ENCODE measurements at regions not wholly inside any gene's neighbourhood (a gene's known extent, or its start where the extent isn't known, plus 50 kb on each side); places are given as distances from the start of the nearest gene placed in this dataset.

DNA sequence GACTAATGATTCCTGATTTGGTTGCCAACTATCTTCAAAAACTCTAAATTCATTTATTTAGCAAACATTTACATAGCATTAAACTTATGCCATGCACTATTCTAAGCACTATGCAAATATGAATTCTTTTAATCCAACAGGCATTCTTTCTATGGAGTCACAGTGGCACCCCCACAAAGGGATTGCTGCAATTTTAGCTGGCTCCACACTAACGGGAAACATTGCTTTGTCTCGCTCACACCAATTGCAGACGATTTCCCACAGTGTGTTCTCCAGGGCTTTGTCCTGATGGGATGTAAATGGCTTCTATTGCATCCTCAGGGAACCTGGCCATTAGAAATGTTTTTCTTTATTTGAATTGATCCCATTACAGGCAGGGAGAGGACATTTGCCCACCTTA is 259.1 kb downstream of the BARHL2 start:
- no peak overlapping the region for H3K4me2 ChIP-seq (ENCODE audit: low read depth, low read length, poor library complexity, severe bottlenecking)

DNA sequence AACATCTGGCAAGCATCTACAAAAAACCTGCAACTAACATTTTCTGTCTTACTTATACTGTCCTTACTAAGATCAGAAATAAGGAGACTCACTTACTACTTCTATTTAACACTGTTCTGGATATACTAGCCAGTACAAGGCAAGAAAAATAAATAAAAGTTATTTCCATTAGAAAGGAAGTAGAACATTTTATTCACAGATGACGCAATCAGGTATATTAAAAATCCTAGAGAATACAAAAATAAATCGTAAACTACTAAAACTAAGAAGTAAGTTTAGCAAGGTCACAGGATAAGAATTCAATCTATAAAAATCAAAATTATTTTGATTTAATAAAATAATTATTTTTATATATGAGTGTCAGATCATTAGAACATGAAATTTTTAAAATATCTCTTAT is 264.6 kb downstream of the BARHL2 start:
- H3K9me2 ChIP-seq (replicated peaks; ENCODE audit: insufficient read depth, low read length): no peaks in the 10 kb centered on the region

More for the DNA sequence above, 259.1 kb downstream of the BARHL2 start:
- Histone ChIP-seq H3K9me2 (replicated peaks; ENCODE audit: insufficient read depth, low read length) (no peaks in the 10 kb centered on the region), H3K36me3 (ENCODE audit: low read length) (no peaks in the 10 kb centered on the region), H3K79me2 (ENCODE audit: insufficient read depth, low read length) (no peaks in the 10 kb centered on the region), H3F3A (ENCODE audit: insufficient read depth) (no peaks in the 10 kb centered on the region), H3K27me3 (ENCODE audit: low read length) (no peaks in the 10 kb centered on the region), H3K27ac (ENCODE audit: low read depth, low read length) (no peak overlapping the region), H3K4me3 (ENCODE audit: insufficient read depth, low read length, poor library complexity, severe bottlenecking) (no peak overlapping the region), H3K9ac (ENCODE audit: low read length) (no peak overlapping the region), H4K20me1 (ENCODE audit: low read depth, low read length) (no peaks in the 10 kb centered on the region), H3K9me3 (ENCODE audit: insufficient read depth, low read length) (no peaks in the 10 kb centered on the region), H2AFZ (ENCODE audit: low read depth, low read length, severe bottlenecking) (no peak overlapping the region)
- no peak for TF ChIP-seq EZH2phosphoT487 (conservative IDR thresholded peaks at IDR 0.05; ENCODE audit: low read length)
- TF ChIP-seq, protein P1, sequence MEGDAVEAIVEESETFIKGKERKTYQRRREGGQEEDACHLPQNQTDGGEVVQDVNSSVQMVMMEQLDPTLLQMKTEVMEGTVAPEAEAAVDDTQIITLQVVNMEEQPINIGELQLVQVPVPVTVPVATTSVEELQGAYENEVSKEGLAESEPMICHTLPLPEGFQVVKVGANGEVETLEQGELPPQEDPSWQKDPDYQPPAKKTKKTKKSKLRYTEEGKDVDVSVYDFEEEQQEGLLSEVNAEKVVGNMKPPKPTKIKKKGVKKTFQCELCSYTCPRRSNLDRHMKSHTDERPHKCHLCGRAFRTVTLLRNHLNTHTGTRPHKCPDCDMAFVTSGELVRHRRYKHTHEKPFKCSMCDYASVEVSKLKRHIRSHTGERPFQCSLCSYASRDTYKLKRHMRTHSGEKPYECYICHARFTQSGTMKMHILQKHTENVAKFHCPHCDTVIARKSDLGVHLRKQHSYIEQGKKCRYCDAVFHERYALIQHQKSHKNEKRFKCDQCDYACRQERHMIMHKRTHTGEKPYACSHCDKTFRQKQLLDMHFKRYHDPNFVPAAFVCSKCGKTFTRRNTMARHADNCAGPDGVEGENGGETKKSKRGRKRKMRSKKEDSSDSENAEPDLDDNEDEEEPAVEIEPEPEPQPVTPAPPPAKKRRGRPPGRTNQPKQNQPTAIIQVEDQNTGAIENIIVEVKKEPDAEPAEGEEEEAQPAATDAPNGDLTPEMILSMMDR (IDR thresholded peaks at IDR 0.05; ENCODE audit: insufficient read depth, low read length, poor library complexity, severe bottlenecking): no peak

DNA sequence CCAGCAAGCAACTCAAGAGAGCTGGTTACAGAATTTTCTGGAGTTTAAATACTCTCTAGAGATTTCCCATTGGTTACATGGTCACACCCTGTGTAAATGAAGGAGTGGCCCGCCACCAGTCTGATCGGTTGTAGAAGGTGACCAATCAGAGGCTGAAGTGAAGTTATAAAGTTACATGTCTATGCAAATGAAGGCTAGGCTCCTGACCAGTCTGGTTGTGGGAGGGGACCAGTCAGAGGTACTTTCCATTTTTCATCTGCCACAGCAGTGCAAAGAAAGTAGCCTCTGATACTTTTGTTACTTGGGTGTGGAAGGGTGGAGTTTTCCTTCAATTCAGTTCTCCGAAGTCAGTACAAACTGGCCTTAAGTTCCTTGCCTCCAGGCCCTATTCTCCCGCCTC is 273.7 kb downstream of the BARHL2 start:
- TF ChIP-seq, protein P1 (IDR thresholded peaks at IDR 0.05; ENCODE audit: insufficient read depth, low read length, poor library complexity, severe bottlenecking): no peak
- no peak for TF ChIP-seq EZH2phosphoT487 (conservative IDR thresholded peaks at IDR 0.05; ENCODE audit: low read length)
- no peak overlapping the region for H2AFZ ChIP-seq (ENCODE audit: low read depth, low read length, severe bottlenecking)

More for the DNA sequence above, 264.6 kb downstream of the BARHL2 start:
- no peak overlapping the region for H2AFZ ChIP-seq (ENCODE audit: low read depth, low read length, severe bottlenecking)
- no peak overlapping the region for H3K27ac ChIP-seq (ENCODE audit: low read depth, low read length)
- H3K36me3 ChIP-seq (ENCODE audit: low read length): no peaks in the 10 kb centered on the region
- no peaks in the 10 kb centered on the region for H3K9me3 ChIP-seq (ENCODE audit: insufficient read depth, low read length)
- H3F3A ChIP-seq (ENCODE audit: insufficient read depth): no peaks in the 10 kb centered on the region
- H4K20me1 ChIP-seq (ENCODE audit: low read depth, low read length): no peaks in the 10 kb centered on the region
- no peak overlapping the region for H3K4me2 ChIP-seq (ENCODE audit: low read depth, low read length, poor library complexity, severe bottlenecking)
- H3K4me3 ChIP-seq (ENCODE audit: insufficient read depth, low read length, poor library complexity, severe bottlenecking): no peak overlapping the region
- H3K79me2 ChIP-seq (ENCODE audit: insufficient read depth, low read length): no peaks in the 10 kb centered on the region
- H3K27me3 ChIP-seq (ENCODE audit: low read length): no peaks in the 10 kb centered on the region
- no peak overlapping the region for H3K9ac ChIP-seq (ENCODE audit: low read length)
- TF ChIP-seq, protein P1 (IDR thresholded peaks at IDR 0.05; ENCODE audit: insufficient read depth, low read length, poor library complexity, severe bottlenecking): no peak
- TF ChIP-seq EZH2phosphoT487 (conservative IDR thresholded peaks at IDR 0.05; ENCODE audit: low read length): no peak

More for the DNA sequence above, 273.7 kb downstream of the BARHL2 start:
- 0 out of 2 replicates have a peak, but pooled peaks cover 3% of the 10 kb centered on the region for H3K27me3 ChIP-seq (ENCODE audit: low read length)
- H3K79me2 ChIP-seq (ENCODE audit: insufficient read depth, low read length): no peaks in the 10 kb centered on the region
- no peaks in the 10 kb centered on the region for H4K20me1 ChIP-seq (ENCODE audit: low read depth, low read length)
- no peaks in the 10 kb centered on the region for H3F3A ChIP-seq (ENCODE audit: insufficient read depth)
- H3K4me2 ChIP-seq (ENCODE audit: low read depth, low read length, poor library complexity, severe bottlenecking): no peak overlapping the region
- H3K9me2 ChIP-seq (replicated peaks; ENCODE audit: insufficient read depth, low read length): no peaks in the 10 kb centered on the region
- H3K27ac ChIP-seq (ENCODE audit: low read depth, low read length): no peak overlapping the region
- no peak overlapping the region for H3K9ac ChIP-seq (ENCODE audit: low read length)
- H3K9me3 ChIP-seq (ENCODE audit: insufficient read depth, low read length): no peaks in the 10 kb centered on the region
- H3K36me3 ChIP-seq (ENCODE audit: low read length): no peaks in the 10 kb centered on the region
- H3K4me3 ChIP-seq (ENCODE audit: insufficient read depth, low read length, poor library complexity, severe bottlenecking): no peak overlapping the region

Data from SU-DHL-6 (cell line).